Cardiac fibroblast (primary cell): ENCODE measurements at regions not wholly inside any gene's neighbourhood (a gene's known extent, or its start where the extent isn't known, plus 50 kb on each side); places are given as distances from the start of the nearest gene placed in this dataset.

Experiments used
- DNase-seq, 2 donors: peaks; one replicate each; pipeline versions ENCODE4 v3.0.0 to v3.0.0-alpha.2; 2010; ENCODE audit warnings: low read depth in 2 of 2
- H3K4me3 ChIP-seq, 2 donors: replicated peaks in 1 of 2; 1 replicate in 1 of 2; 2 replicates in 1 of 2; pipeline ENCODE4 v1.5.1; 2011; ENCODE audit warnings: low read depth in 2 of 2, low read length in 2 of 2, mild to moderate bottlenecking in 2 of 2, moderate library complexity in 1 of 2
- TF ChIP-seq, protein P1 (sequence below): IDR thresholded peaks from one replicate; pipeline ENCODE4 v1.5.1; 2011; ENCODE audit warnings: low read depth, mild to moderate bottlenecking, low read length, inconsistent platforms

DNA sequence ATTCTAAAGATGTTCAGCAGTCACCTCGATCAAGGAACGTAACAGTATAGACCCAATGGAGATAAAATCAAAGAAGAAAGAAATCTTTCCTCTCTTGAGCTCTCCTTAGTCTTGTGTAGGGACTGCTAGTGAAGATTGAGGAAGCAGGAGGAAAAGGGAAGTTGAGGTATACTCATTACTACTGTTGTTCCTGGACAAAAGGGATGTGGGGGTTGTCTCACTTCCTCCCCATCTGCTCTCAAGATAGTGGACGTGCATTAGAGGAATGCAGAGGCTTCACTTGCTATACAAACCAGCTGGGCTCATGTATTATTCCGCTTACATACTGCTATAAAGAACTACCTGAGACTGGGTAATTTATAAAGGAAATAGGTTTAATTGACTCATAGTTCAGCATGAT lies 208.9 kb upstream of the ARHGEF9 start:
- TF ChIP-seq, protein P1, sequence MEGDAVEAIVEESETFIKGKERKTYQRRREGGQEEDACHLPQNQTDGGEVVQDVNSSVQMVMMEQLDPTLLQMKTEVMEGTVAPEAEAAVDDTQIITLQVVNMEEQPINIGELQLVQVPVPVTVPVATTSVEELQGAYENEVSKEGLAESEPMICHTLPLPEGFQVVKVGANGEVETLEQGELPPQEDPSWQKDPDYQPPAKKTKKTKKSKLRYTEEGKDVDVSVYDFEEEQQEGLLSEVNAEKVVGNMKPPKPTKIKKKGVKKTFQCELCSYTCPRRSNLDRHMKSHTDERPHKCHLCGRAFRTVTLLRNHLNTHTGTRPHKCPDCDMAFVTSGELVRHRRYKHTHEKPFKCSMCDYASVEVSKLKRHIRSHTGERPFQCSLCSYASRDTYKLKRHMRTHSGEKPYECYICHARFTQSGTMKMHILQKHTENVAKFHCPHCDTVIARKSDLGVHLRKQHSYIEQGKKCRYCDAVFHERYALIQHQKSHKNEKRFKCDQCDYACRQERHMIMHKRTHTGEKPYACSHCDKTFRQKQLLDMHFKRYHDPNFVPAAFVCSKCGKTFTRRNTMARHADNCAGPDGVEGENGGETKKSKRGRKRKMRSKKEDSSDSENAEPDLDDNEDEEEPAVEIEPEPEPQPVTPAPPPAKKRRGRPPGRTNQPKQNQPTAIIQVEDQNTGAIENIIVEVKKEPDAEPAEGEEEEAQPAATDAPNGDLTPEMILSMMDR = no peak
- no peak for DNase-seq
- H3K4me3 ChIP-seq = no peak overlapping the region

DNA sequence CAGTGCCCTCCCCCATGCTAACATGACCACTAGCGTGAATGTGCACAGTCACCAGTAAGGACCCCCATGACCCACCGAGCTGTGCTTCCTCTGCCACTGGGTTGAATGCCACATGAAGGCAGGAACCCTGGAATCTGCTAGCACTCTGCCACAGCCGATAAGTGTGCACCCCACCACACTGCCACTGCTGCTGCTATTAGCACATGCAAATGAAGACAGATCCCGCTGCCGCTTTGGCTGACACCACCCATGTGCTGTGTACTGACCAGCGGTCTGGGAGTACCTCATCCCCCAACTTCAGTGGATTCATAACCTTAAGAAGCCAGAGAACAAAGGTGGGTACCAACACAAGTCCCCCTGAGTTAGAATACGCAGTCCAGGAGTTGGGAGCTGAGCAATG lies 200.9 kb upstream of the ARHGEF9 start:
- H3K4me3 ChIP-seq = no peak overlapping the region
- no peak for DNase-seq
- TF ChIP-seq, protein P1 = no peak

DNA sequence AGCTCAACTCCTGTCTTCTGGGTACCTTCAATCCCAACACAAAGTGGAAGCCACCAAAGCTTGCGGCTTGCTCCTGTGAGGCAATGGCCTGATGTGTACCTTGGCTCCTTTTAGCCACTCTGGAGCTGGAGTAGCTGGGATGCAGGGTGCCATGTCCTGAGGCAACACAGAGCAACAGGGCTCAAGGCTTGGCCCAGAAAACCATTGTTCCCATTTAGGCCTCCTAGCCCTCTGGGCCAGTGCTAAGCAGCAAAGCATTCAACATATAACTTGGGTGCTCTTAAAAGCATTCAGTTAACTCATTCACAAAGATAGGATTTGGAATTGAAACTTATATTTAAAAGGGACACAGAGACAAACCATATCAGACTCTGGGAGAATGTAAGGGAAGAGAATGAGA lies 194.5 kb upstream of the ARHGEF9 start:
- DNase-seq = no peak
- TF ChIP-seq, protein P1 = no peak
- H3K4me3 ChIP-seq = no peak overlapping the region

DNA sequence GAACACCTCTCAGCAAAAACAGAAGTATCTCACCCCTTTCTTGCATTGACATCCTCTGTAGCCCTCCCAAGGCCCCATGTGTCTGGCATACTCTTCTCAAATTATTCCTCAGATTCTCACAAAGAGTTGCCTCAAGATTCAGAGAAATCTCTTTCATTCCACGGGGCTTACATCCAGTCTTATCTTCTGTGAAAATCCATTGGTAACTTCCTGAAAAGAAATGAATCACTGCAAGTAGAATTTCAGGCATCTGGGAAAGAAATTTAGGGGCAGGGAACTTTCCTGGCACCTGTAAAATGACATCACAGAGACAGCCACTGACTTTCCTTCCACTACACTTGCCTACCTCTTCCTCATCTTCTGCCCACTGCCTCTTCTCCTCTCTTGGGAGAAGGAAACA lies 182.5 kb upstream of the ARHGEF9 start:
- DNase-seq = no peak
- no peak overlapping the region for H3K4me3 ChIP-seq
- TF ChIP-seq, protein P1 = no peak

DNA sequence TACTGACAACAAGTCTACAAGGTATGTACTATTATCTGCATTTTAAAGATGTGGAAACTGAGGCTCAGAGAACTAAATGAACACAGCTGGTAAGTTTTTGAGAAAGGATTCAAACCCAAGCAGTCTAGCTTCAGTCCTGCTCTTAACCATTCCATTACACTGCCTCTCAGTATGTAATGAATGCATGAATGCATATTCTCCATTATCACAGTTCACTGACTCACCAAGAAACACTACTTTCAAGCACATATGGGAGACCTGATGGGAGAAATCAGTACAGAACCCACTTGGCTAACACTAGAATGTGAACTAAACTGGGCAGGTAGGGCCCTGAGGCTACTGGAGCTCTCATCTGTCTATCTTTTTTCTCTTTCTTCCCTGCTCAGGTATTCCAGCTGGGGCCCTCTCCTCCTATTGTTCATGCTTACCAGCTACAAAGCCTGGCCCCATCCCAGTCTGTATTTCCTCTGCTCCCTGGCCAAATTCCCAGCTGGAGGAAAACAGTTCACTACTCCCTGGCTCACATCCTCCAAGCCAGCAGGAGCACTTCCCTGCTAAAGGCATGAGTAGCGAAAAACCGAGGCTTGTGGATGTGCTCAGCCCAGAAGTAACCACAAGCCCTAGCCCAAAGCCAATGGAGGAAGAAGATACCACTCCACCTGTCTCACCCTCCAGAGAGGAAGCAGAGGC lies 178.2 kb upstream of the ARHGEF9 start:
- H3K4me3 ChIP-seq = no peak overlapping the region
- TF ChIP-seq, protein P1 = no peak
- DNase-seq = no peak

DNA sequence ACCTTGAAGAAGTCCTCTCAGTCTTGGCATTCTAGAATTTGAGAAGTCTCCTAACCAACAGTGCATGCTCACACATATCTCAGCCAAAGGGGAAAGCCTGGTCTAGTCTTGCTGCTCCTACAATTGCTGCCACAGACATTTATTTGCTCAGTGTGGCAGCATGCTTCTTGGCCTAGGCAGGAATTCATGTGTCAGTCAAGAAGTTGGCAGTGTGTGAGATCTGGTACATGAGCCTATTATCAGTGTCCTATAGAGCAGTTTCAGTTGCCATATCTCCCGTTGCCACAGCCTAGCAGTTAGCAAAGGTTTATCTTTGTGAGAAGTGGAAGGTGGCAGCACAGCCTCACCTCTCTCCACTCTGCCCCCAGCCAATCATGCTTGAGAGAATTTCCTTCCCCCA lies 176.9 kb upstream of the ARHGEF9 start:
- DNase-seq = no peak
- TF ChIP-seq, protein P1 = no peak

DNA sequence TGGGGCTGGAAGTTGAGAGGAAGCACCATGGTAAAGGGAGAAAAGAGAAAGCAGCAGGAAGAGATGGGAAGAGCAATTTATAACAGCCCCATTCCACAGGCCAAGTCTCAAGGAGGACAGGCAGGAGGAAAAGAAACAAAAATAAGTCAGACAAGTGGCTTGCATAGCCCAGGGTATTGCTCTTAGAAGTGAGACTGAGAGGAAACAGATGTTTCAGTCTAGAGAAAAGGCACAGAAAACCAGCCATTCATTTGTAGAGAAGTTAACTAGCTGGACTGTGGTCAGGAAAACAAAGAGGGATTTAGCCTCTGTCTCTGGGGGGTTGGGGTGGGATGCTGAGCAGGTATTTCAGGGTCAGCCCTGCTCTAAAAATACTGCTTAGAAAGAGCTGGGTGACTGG lies 175.0 kb upstream of the ARHGEF9 start:
- TF ChIP-seq, protein P1 = no peak
- DNase-seq = no peak
- no peak overlapping the region for H3K4me3 ChIP-seq

More for the DNA sequence above, 176.9 kb upstream of the ARHGEF9 start:
- H3K4me3 ChIP-seq = no peak overlapping the region
